ENCODE measurements at regions not wholly inside any gene's neighbourhood (a gene's known extent, or its start where the extent isn't known, plus 50 kb on each side); places are given as distances from the start of the nearest gene placed in this dataset.

DNA sequence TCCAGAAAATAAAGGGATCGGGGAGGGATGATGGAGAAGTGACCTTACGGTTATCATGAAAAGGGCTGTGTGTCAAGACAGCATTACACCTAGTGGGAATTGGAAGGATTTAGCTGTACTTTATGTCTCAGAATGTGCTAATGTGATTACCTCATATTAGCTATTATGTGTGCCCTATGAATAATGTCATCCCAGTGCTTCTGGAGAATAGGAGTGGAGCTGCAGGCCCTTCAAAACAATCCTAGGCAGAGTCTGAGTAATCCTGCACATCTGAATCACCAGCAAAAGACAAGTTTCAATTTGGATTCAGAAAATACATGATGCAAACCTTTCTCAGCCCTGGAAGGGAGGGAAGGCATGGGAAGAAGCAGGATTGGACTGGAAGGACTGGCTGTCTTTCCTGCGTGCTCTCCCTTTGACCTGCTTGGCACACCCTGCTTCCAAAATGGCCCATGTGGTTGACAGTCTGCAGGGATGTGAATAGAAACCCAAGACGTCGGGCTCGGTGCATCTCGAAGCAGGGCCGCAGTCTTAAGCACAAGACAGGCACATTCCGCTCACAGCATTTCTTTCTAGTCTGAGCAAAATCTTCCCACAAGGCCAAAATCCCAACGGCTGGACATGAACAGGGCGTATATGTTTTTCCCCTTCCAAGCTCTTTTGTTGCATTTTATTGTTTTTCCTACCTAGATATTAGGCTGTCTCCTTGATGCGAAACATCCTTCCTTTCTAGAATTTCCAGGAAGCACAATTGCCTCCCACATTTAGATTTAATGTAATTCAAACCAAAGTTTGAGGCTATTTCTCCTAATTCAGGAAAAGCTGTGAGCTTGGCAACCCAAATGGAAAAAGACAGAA lies 54.3 kb upstream of the TARBP1 start:
- TF ChIP-seq POLR2AphosphoS5 (IDR thresholded peaks at IDR 0.05; ENCODE audit: borderline replicate concordance, low read depth, low read length) (no peak), EZH2 (IDR thresholded peaks at IDR 0.05) (no peak), FOXP2 (optimal IDR thresholded peaks at IDR 0.05; ENCODE audit: control extremely low read depth, extremely low read length, insufficient read depth) (no peak)
- Histone ChIP-seq H3K9ac (ENCODE audit: insufficient read length) (peak overlapping the region; percentile 34), H3K4me3 (no peak overlapping the region), H3K36me3 (ENCODE audit: insufficient read depth, low read length) (no peaks in the 10 kb centered on the region), H3K9me3 (ENCODE audit: low read depth, low read length) (no peaks in the 10 kb centered on the region), H3K27ac (peak overlapping the region; percentile 92)
- no peak for DNase-seq (ENCODE audit: low read depth, low spot score)

GRCh38 chr1:234532503-234532922 lies 53.5 kb upstream of the TARBP1 start:
- Histone ChIP-seq H3K9me3 (ENCODE audit: low read depth, low read length) (no peaks in the 10 kb centered on the region), H3K36me3 (ENCODE audit: insufficient read depth, low read length) (no peaks in the 10 kb centered on the region), H3K9ac (ENCODE audit: insufficient read length) (no peak overlapping the region), H3K4me3 (no peak overlapping the region), H3K27ac (no peak overlapping the region)
- DNase-seq (ENCODE audit: low read depth, low spot score): no peak
- no peak for TF ChIP-seq EZH2 (IDR thresholded peaks at IDR 0.05)
- TF ChIP-seq POLR2AphosphoS5 (IDR thresholded peaks at IDR 0.05; ENCODE audit: borderline replicate concordance, low read depth, low read length): no peak
- no peak for TF ChIP-seq FOXP2 (optimal IDR thresholded peaks at IDR 0.05; ENCODE audit: control extremely low read depth, extremely low read length, insufficient read depth)

DNA sequence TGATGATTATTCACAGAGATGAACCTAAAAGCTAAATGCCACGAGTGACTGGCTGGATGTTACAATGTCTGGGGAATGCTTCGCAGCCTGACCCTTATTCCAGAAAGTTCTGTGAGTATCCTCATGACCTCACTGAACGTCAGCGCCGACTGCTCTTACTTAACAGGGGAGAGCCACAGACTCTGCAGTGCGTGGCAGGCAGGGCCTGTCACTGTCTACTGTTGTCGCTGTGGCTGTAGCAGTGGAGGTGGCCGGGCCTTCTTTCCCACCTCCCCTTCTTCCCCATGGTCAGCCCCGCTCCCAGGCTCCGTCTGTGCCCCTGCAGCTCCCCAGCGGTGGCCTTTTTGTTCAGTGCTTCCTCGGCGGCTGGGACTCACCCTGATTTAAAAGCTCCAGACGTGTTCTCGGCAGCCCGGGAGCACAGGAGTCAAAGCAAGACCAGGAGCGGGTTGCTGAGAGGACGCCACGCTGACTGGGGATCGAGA lies 52.2 kb upstream of the TARBP1 start:
- Histone ChIP-seq H3K9me3 (ENCODE audit: low read depth, low read length) (no peaks in the 10 kb centered on the region), H3K9ac (ENCODE audit: insufficient read length) (no peak overlapping the region), H3K4me3 (no peak overlapping the region), H3K36me3 (ENCODE audit: insufficient read depth, low read length) (no peaks in the 10 kb centered on the region), H3K27ac (no peak overlapping the region)
- no peak for DNase-seq (ENCODE audit: low read depth, low spot score)
- TF ChIP-seq POLR2AphosphoS5 (IDR thresholded peaks at IDR 0.05; ENCODE audit: borderline replicate concordance, low read depth, low read length) (no peak), EZH2 (IDR thresholded peaks at IDR 0.05) (no peak), FOXP2 (optimal IDR thresholded peaks at IDR 0.05; ENCODE audit: control extremely low read depth, extremely low read length, insufficient read depth) (no peak)

DNA sequence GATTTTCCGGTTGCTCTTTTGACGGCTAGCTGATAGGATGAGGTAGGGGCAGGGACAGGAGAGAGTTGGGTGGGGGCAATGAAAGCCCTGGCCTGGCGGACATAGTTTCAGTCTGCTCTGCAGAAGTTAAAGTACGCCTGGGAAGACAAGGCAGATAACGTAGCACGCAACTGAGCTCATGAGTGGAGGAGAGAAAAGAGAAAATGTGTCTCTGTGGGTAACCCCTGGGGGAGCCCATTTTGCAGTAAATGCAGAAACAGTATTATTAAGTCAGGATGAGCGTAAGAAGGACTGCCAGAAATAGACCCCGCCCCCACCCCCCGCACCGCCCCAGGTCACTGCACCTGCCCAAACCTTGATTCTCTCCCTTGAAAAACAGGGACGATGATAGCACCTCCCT lies 51.7 kb upstream of the TARBP1 start:
- no peak for DNase-seq (ENCODE audit: low read depth, low spot score)
- Histone ChIP-seq H3K4me3 (no peak overlapping the region), H3K36me3 (ENCODE audit: insufficient read depth, low read length) (no peaks in the 10 kb centered on the region), H3K9ac (ENCODE audit: insufficient read length) (no peak overlapping the region), H3K27ac (no peak overlapping the region), H3K9me3 (ENCODE audit: low read depth, low read length) (no peaks in the 10 kb centered on the region)
- TF ChIP-seq POLR2AphosphoS5 (IDR thresholded peaks at IDR 0.05; ENCODE audit: borderline replicate concordance, low read depth, low read length) (no peak), FOXP2 (optimal IDR thresholded peaks at IDR 0.05; ENCODE audit: control extremely low read depth, extremely low read length, insufficient read depth) (no peak), EZH2 (IDR thresholded peaks at IDR 0.05) (no peak)

DNA sequence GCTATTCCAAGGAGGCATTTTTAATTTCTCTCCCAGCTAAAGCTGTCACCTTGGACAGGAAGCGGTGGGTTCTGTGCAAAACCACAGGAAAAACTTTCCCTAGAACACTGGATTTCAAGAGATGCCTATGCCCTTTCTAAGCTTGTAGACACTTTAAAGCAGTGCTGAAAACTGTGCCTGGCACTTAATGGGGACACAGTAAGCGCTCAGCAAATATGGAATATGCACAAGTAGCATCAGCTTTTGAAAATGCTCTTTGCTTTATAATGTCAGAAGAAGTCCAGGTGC lies 50.9 kb upstream of the TARBP1 start:
- H3K9ac ChIP-seq (ENCODE audit: insufficient read length): no peak overlapping the region
- no peak for DNase-seq (ENCODE audit: low read depth, low spot score)
- peak overlapping the region; percentile 55; the same call in 1 of the 2 replicates for H3K27ac ChIP-seq
- no peaks in the 10 kb centered on the region for H3K9me3 ChIP-seq (ENCODE audit: low read depth, low read length)
- no peak overlapping the region for H3K4me3 ChIP-seq
- H3K36me3 ChIP-seq (ENCODE audit: insufficient read depth, low read length): no peaks in the 10 kb centered on the region
- no peak for TF ChIP-seq EZH2 (IDR thresholded peaks at IDR 0.05)
- TF ChIP-seq FOXP2 (optimal IDR thresholded peaks at IDR 0.05; ENCODE audit: control extremely low read depth, extremely low read length, insufficient read depth): no peak
- TF ChIP-seq POLR2AphosphoS5 (IDR thresholded peaks at IDR 0.05; ENCODE audit: borderline replicate concordance, low read depth, low read length): no peak

- no peak overlapping the region for H3K9ac ChIP-seq (ENCODE audit: insufficient read length)
- no peaks in the 10 kb centered on the region for H3K36me3 ChIP-seq (ENCODE audit: insufficient read depth, low read length)
- H3K9me3 ChIP-seq (ENCODE audit: low read depth, low read length): no peaks in the 10 kb centered on the region
- peak overlapping the region; percentile 55; the same call in 1 of the 2 replicates for H3K27ac ChIP-seq
- TF ChIP-seq FOXP2 (optimal IDR thresholded peaks at IDR 0.05; ENCODE audit: control extremely low read depth, extremely low read length, insufficient read depth): no peak
- no peak for TF ChIP-seq EZH2 (IDR thresholded peaks at IDR 0.05)
- no peak for TF ChIP-seq POLR2AphosphoS5 (IDR thresholded peaks at IDR 0.05; ENCODE audit: borderline replicate concordance, low read depth, low read length)
- no peak overlapping the region for H3K4me3 ChIP-seq
- DNase-seq (ENCODE audit: low read depth, low spot score): no peak
Observed at GRCh38 chr1:234529095-234529949, 50.3 kb upstream of the TARBP1 start.

All from SK-N-MC (cell line).